Renal cortex interstitium (tissue), 11 donors: ENCODE measurements at regions not wholly inside any gene's neighbourhood (a gene's known extent, or its start where the extent isn't known, plus 50 kb on each side); places are given as distances from the start of the nearest gene placed in this dataset.

Experiments used
- DNase-seq, 11 donors: peaks; one replicate each; pipeline ENCODE4 v3.0.0-alpha.2; 2013; ENCODE audit warnings: low read depth in 9 of 11, low spot score in 4 of 11; ENCODE audit errors: extremely low read depth in 1 of 11

GRCh38 chr5:121246971-121247370, 604.7 kb upstream of the FTMT start:
- no peak for DNase-seq

GRCh38 chr5:121251954-121252353, 599.7 kb upstream of the FTMT start:
- no peak for DNase-seq

- no peak for DNase-seq
Observed at GRCh38 chr5:121257621-121258020, 594.1 kb upstream of the FTMT start.

- DNase-seq = no peak
Observed at GRCh38 chr5:121263456-121263855, 588.2 kb upstream of the FTMT start.

GRCh38 chr5:121264605-121265004, 587.1 kb upstream of the FTMT start:
- no peak for DNase-seq

- DNase-seq = no peak
Observed at GRCh38 chr5:121271546-121271945, 580.1 kb upstream of the FTMT start.

- no peak for DNase-seq
Observed at GRCh38 chr5:121273833-121274433, 577.7 kb upstream of the FTMT start.

GRCh38 chr5:121279801-121280200, 571.9 kb upstream of the FTMT start:
- DNase-seq = no peak

GRCh38 chr5:121285801-121286521, 565.7 kb upstream of the FTMT start:
- no peak for DNase-seq

GRCh38 chr5:121288781-121289180, 562.9 kb upstream of the FTMT start:
- DNase-seq = no peak

GRCh38 chr5:121292664-121293063, 559.0 kb upstream of the FTMT start:
- DNase-seq = no peak

GRCh38 chr5:121296356-121296755, 555.3 kb upstream of the FTMT start:
- DNase-seq = no peak

GRCh38 chr5:121299153-121299552, 552.5 kb upstream of the FTMT start:
- no peak for DNase-seq

GRCh38 chr5:121304838-121305237, 546.8 kb upstream of the FTMT start:
- DNase-seq = no peak

- no peak for DNase-seq
Observed at GRCh38 chr5:121313886-121314285, 537.8 kb upstream of the FTMT start.

GRCh38 chr5:121315786-121316185, 535.9 kb upstream of the FTMT start:
- DNase-seq = no peak

GRCh38 chr5:121319292-121319691, 532.4 kb upstream of the FTMT start:
- no peak for DNase-seq

GRCh38 chr5:121325930-121326329, 525.8 kb upstream of the FTMT start:
- DNase-seq = no peak

- DNase-seq = no peak
Observed at GRCh38 chr5:121350181-121350930, 501.3 kb upstream of the FTMT start.

- no peak for DNase-seq
Observed at GRCh38 chr5:121366515-121366914, 485.2 kb upstream of the FTMT start.
